PC-3 (cell line): ENCODE measurements at regions not wholly inside any gene's neighbourhood (a gene's known extent, or its start where the extent isn't known, plus 50 kb on each side); places are given as distances from the start of the nearest gene placed in this dataset.

Experiments
- ATAC-seq: fragments of 200-7000 bp; cut with Tn5 transposase; 2 replicates; pipeline ENCODE4 v1.9.1; 2020; ENCODE audit warnings: mild to moderate bottlenecking, moderate library complexity
- BruUV-seq: library from RNA; stranded (reverse); fragments of 400-500 nt; replicated peaks from 2 replicates; lab custom pipeline; 2021; lab: Mats Ljungman, UMichigan
- CTCF ChIA-PET: fragments of 300-600 bp; sonication (Branson Sonifier 250); formaldehyde crosslinking; loops from one replicate; lab custom pipeline; 2022; ENCODE audit warnings: antibody characterized with exemption; lab: Charles Lee
- POLR2A ChIA-PET: fragments of 300-600 bp; sonication (Branson Sonifier 250); formaldehyde crosslinking; loops from one replicate; lab custom pipeline; 2022; ENCODE audit warnings: antibody characterized with exemption; ENCODE audit not compliant: unreplicated experiment; lab: Charles Lee
- DNase-seq: peaks from one replicate; pipeline ENCODE4 v3.0.0-alpha.2; 2015
- H2AFZ ChIP-seq: fragments of 300-600 bp; sonication (generic); 2 replicates; pipeline ENCODE4 v1.6.0; 2016; ENCODE audit warnings: antibody characterized with exemption, low read length
- H3F3A ChIP-seq: fragments of 300-600 bp; sonication (generic); one replicate; pipeline ENCODE4 v1.6.0; 2017; ENCODE audit warnings: antibody characterized with exemption, low read length, control low read depth, mild to moderate bottlenecking; ENCODE audit not compliant: unreplicated experiment
- H3K27ac ChIP-seq: fragments of 300-600 bp; sonication (generic); 2 replicates; pipeline ENCODE4 v1.5.1; 2016; ENCODE audit warnings: mild to moderate bottlenecking, low read length
- H3K27me3 ChIP-seq: fragments of 300-600 bp; sonication (generic); 2 replicates; pipeline ENCODE4 v1.6.1; 2016; ENCODE audit warnings: low read length, mixed read lengths
- H3K36me3 ChIP-seq: fragments of 300-600 bp; sonication (generic); 2 replicates; pipeline ENCODE4 v1.6.1; 2016; ENCODE audit warnings: low read depth, mixed run types, low read length, mixed read lengths
- H3K4me1 ChIP-seq: fragments of 300-600 bp; sonication (generic); 2 replicates; pipeline ENCODE4 v1.5.1; 2016; ENCODE audit warnings: low read length; ENCODE audit not compliant: insufficient read depth
- H3K4me2 ChIP-seq: fragments of 300-600 bp; sonication (generic); 2 replicates; pipeline ENCODE4 v1.6.0; 2016; ENCODE audit warnings: low read length
- H3K4me3 ChIP-seq: fragments of 300-600 bp; sonication (generic); 2 replicates; pipeline ENCODE4 v1.5.1; 2016; ENCODE audit warnings: mild to moderate bottlenecking, low read length, mixed read lengths
- H3K79me2 ChIP-seq: fragments of 300-600 bp; sonication (generic); 2 replicates; pipeline ENCODE4 v1.6.1; 2017; ENCODE audit warnings: low read length, mixed read lengths
- H3K9ac ChIP-seq: fragments of 300-600 bp; sonication (generic); 2 replicates; pipeline ENCODE4 v1.6.0; 2016; ENCODE audit warnings: mild to moderate bottlenecking, low read length
- H3K9me2 ChIP-seq: fragments of 300-600 bp; sonication (generic); replicated peaks from 2 replicates; pipeline ENCODE4 v1.6.1; 2016; ENCODE audit warnings: mixed run types, low read length, mixed read lengths
- H3K9me3 ChIP-seq: fragments of 300-600 bp; sonication (generic); 2 replicates; pipeline ENCODE4 v1.6.1; 2016; ENCODE audit warnings: low read length, mixed read lengths
- H4K20me1 ChIP-seq: fragments of 300-600 bp; sonication (generic); 2 replicates; pipeline ENCODE4 v1.6.1; 2016; ENCODE audit warnings: low read length, mixed read lengths
- EZH2 ChIP-seq: fragments of 300-600 bp; sonication (generic); IDR thresholded peaks from one replicate; pipeline ENCODE4 v1.6.1; 2017; ENCODE audit warnings: antibody characterized with exemption, mild to moderate bottlenecking, low read length; ENCODE audit not compliant: unreplicated experiment
- EZH2phosphoT487 ChIP-seq: fragments of 300-600 bp; sonication (generic); IDR thresholded peaks from 2 replicates; pipeline ENCODE4 v1.6.1; 2018; ENCODE audit warnings: mild to moderate bottlenecking, antibody characterized with exemption, low read length, borderline replicate concordance
- intact Hi-C: fragments of 100-400 bp; cut with micrococcal nuclease; formaldehyde crosslinking; loops from 2 replicates; pipeline ENCODE4 v1.9.0; 2023
- TF ChIP-seq, protein P1 (sequence below): fragments of 300-600 bp; sonication (generic); conservative IDR thresholded peaks from 2 replicates; pipeline ENCODE4 v1.5.1; 2017; ENCODE audit warnings: antibody characterized with exemption, low read depth, mild to moderate bottlenecking, low read length

DNA sequence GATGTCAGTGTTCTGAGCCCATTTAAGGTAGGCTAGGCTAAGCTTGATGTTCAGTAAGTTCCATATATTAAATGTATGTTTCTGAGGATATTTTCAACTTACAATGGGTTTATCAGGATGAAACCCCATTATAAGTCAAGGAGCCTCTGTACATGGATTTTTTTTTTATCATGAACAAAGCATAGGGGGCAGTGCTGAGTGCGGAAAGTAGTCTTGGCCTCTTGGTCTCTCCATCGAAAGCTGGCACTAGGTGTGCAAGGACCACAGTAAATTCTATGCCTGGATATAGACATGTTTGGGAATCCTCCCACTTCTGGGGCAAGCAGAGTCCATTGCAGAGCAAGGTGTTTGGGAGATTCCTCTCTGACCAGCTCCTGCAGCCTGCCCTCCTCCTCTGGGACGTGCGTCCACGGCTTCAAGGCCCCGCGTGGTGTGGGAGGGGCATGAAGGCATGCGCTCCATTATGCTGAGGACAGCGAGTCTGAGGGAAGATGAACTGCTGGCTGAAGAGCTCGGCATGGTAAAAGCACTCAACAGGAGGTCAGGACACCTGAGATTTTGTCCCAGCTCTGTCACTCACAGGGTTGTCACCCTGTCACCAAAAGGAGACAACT is 122.9 kb upstream of the LIPC start:
- Histone ChIP-seq H4K20me1 (no peaks in the 10 kb centered on the region), H3K4me1 (peaks cover 8% of the 10 kb centered on the region; the same call in 1 of the 2 replicates), H2AFZ (no peak overlapping the region), H3F3A (no peaks in the 10 kb centered on the region), H3K4me3 (no peak overlapping the region), H3K9ac (no peak overlapping the region), H3K36me3 (no peaks in the 10 kb centered on the region), H3K27ac (no peak overlapping the region), H3K9me2 (no peaks in the 10 kb centered on the region), H3K4me2 (no peak overlapping the region), H3K27me3 (no peaks in the 10 kb centered on the region), H3K9me3 (no peaks in the 10 kb centered on the region), H3K79me2 (no peaks in the 10 kb centered on the region)
- POLR2A ChIA-PET: no interaction called here
- intact Hi-C loops: no loop called here
- TF ChIP-seq, protein P1, sequence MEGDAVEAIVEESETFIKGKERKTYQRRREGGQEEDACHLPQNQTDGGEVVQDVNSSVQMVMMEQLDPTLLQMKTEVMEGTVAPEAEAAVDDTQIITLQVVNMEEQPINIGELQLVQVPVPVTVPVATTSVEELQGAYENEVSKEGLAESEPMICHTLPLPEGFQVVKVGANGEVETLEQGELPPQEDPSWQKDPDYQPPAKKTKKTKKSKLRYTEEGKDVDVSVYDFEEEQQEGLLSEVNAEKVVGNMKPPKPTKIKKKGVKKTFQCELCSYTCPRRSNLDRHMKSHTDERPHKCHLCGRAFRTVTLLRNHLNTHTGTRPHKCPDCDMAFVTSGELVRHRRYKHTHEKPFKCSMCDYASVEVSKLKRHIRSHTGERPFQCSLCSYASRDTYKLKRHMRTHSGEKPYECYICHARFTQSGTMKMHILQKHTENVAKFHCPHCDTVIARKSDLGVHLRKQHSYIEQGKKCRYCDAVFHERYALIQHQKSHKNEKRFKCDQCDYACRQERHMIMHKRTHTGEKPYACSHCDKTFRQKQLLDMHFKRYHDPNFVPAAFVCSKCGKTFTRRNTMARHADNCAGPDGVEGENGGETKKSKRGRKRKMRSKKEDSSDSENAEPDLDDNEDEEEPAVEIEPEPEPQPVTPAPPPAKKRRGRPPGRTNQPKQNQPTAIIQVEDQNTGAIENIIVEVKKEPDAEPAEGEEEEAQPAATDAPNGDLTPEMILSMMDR: 0 out of 2 replicates have a peak, but pooled peaks have one; percentile 19
- TF ChIP-seq EZH2: no peak
- CTCF ChIA-PET: no interaction called here
- no peak for DNase-seq
- no TSS peak for BruUV-seq
- no peak for ATAC-seq

DNA sequence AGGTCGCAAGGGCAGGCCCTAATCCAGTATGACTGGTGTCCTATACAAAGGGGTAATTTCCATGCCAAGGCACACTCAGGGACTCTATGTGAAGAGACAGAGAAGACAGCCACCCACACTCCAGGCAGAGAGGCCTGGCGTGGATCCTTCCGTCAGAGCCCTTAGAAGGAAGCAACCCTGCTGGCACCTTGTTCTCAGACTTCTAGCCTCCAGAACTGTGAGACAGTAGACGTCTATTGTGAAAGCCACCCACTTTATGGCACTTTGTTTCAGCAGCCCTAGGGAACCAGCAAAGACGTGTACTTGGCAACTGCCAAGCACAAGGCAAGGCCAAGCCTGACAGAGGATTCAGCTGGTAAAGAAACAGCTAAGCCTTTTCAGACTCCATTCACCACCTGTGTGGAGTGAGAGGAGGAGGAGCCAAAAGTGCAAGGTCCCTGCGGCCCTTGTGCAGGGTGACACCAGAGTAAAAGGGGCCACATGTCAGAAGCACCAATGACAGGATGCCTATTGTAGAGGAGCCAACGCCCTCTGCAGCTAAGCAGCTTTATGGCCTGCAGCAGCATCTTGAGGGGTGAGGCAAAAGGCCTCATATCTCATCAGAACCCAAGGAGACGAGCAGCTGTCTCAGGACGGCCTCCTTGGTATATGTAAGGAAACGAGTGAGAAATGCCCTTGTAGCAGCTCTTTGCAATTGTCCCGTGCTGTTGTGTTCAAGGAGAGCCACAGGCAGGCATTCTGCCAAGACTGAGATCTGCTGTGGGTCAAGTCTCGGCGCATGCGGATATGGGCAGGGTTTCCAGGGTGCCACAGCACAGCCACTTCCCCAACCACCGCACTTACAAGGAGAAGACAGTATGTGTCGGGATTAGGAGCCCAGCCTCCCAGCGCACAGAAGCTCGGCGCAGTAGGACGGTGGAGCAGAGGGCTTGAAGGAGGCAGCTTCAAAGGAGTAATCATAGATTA is 121.5 kb upstream of the LIPC start:
- H3K4me2 ChIP-seq: no peak overlapping the region
- no peak overlapping the region for H3K4me3 ChIP-seq
- intact Hi-C loops: no loop called here
- POLR2A ChIA-PET: no interaction called here
- H4K20me1 ChIP-seq: no peaks in the 10 kb centered on the region
- H3K4me1 ChIP-seq: peaks cover 8% of the 10 kb centered on the region; the same call in 1 of the 2 replicates
- BruUV-seq: no TSS peak
- H3K27me3 ChIP-seq: no peaks in the 10 kb centered on the region
- H3K36me3 ChIP-seq: no peaks in the 10 kb centered on the region
- H2AFZ ChIP-seq: no peak overlapping the region
- DNase-seq (no peak), ATAC-seq (no peak)
- no peak overlapping the region for H3K9ac ChIP-seq
- CTCF ChIA-PET: no interaction called here
- H3K9me2 ChIP-seq: no peaks in the 10 kb centered on the region
- no peak overlapping the region for H3K27ac ChIP-seq
- TF ChIP-seq EZH2phosphoT487 (no peak), EZH2 (no peak)
- TF ChIP-seq, protein P1: no peak
- H3K79me2 ChIP-seq: no peaks in the 10 kb centered on the region
- H3F3A ChIP-seq: no peaks in the 10 kb centered on the region
- H3K9me3 ChIP-seq: no peaks in the 10 kb centered on the region

DNA sequence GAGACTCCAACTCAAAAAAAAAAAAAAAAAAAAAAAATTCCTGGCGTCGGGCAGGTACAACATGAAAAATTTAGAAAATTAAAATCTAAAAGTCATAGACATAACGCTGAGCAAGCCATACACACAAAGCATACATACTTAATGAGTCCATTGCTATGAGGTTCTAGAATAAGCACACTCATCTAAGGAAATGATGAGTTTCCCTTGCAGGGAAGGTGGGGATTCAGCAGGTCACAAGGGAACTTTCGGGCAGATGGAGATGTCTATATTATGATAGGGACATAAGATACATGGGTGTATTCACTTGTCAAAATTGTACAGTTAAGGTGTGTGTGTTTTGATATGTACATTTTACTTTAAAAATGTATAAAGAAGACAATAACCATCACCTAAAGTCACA is 120.2 kb upstream of the LIPC start:
- DNase-seq (no peak), ATAC-seq (no peak)
- H3K27me3 ChIP-seq: no peaks in the 10 kb centered on the region
- no TSS peak for BruUV-seq
- no peaks in the 10 kb centered on the region for H3K36me3 ChIP-seq
- no peak overlapping the region for H2AFZ ChIP-seq
- no peak overlapping the region for H3K27ac ChIP-seq
- ChIA-PET POLR2A (no interaction called here), CTCF (no interaction called here)
- no peaks in the 10 kb centered on the region for H3K79me2 ChIP-seq
- no peaks in the 10 kb centered on the region for H4K20me1 ChIP-seq
- H3K9me3 ChIP-seq: no peaks in the 10 kb centered on the region
- no peak overlapping the region for H3K9ac ChIP-seq
- H3K4me3 ChIP-seq: no peak overlapping the region
- no peak overlapping the region for H3K4me2 ChIP-seq
- H3K9me2 ChIP-seq: no peaks in the 10 kb centered on the region
- TF ChIP-seq, protein P1: no peak
- TF ChIP-seq EZH2: no peak
- TF ChIP-seq EZH2phosphoT487: no peak
- intact Hi-C loops: no loop called here
- no peaks in the 10 kb centered on the region for H3F3A ChIP-seq
- H3K4me1 ChIP-seq: peaks cover 5% of the 10 kb centered on the region; the same call in 1 of the 2 replicates
